ENCODE measurements at regions not wholly inside any gene's neighbourhood (a gene's known extent, or its start where the extent isn't known, plus 50 kb on each side); places are given as distances from the start of the nearest gene placed in this dataset.
"Not testable (repeated sequence)": the region's sequence is repeated elsewhere in the genome, so short reads cannot be mapped to it uniquely, and the experiment has no call there.

DNA sequence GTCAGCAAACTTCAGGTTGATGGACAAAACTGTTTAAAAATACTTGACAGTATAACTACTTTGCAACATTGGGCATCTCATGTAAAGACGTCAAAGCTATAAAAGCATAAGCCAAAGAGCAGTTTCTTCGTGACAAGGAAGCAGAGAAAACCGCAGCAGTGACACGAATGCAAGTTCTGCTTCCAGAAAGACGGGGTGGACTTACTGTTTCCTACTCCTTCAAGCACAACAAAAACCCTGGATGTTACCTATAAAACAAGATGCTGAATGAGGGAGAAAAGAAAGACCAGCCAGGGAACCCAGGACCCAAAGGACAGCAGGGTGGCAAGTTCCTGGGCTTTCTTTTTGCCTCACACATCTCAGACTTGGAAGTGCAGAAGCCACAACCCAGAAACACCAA, 98.0 kb downstream of the DLL1 start:
- no peak for DNase-seq

DNA sequence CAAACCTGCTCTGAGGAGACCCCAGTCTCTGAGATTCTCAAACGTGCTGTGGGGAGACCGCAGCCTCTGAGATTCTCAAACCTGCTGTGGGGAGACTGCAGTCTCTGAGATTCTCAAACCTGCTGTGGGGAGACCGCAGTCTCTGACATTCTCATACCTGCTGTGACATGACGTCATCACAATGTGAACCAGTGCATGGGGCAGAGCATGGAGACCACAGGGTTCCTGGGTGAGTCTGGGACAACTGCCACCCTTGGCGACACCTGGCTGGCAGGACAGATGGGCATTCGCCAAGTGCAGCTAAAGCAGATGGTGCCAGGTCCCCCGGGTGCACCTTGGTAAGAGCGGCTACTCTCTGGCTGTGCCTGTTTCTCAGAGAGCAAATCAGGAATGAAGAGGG, 98.8 kb downstream of the DLL1 start:
- not testable (repeated sequence) for DNase-seq

- no peak for DNase-seq
Observed at GRCh38 chr6:170190046-170190445, 100.8 kb downstream of the DLL1 start.

DNA sequence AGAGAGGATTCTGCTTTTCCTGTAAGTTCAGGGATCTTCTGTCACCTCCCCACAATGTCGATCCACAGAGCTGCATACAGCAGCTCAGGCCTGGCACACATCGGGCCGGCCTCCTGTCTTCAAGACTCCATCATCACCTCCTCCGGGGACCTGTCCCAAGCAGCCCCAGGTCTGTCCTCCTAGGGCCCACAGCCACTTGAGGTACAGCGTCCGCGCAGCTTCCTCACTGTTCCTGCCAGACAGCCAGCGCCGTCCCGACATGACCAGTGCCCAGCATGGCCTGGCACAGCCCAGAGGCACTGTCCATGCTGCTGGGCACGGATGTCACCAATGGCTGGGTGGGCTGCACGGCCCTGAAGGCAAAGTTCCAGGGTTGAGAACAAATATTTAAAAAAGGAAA, 101.6 kb downstream of the DLL1 start:
- DNase-seq: no peak

GRCh38 chr6:170188571-170189001, 102.3 kb downstream of the DLL1 start:
- DNase-seq: no peak

DNA sequence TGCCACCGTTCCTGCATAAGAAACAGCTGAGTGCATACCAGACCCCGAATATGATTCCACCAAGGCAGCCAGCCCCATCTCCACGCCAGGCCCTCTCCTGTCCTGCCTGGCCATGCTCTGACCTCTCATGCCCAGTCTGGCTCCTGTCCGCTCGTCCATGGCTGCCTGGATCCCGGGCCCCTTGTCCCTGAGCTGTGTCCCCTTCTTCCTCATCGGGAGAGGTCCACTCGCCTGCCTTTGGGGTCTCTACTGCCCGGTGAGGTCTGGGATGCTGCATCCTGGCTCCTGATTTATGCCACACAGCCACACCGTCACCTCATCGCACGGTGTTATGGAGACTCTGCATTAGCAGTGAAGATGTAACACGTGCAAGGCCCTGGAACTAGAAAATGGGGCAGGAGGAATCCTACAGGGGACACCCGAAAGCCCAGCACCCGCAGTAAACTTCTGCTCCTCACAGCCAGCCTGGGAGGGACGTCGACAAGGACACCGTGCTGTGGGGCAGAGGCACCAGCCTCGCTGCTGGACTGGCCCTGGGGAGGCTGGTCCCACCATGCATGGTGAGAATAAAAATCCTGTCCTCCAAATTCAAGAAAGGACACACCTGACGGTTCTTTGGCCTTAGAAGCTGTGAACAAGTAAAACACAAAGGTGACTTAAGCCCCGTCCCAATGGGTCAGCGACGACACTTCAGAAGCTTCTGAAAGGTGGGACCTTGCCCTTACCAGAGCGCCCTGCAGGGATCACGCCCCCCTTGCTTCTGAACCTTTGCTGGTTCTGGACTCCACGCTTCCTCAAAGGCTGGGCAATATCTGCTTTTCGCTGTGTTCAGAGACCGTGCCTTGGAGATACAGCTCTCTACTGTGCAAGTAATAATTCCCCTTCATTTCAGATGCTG, 103.0 kb downstream of the DLL1 start:
- DNase-seq: no peak

GRCh38 chr6:170186941-170187668, 103.8 kb downstream of the DLL1 start:
- no peak for DNase-seq

- DNase-seq: no peak
Observed at GRCh38 chr6:170186006-170186935, 104.6 kb downstream of the DLL1 start.

DNA sequence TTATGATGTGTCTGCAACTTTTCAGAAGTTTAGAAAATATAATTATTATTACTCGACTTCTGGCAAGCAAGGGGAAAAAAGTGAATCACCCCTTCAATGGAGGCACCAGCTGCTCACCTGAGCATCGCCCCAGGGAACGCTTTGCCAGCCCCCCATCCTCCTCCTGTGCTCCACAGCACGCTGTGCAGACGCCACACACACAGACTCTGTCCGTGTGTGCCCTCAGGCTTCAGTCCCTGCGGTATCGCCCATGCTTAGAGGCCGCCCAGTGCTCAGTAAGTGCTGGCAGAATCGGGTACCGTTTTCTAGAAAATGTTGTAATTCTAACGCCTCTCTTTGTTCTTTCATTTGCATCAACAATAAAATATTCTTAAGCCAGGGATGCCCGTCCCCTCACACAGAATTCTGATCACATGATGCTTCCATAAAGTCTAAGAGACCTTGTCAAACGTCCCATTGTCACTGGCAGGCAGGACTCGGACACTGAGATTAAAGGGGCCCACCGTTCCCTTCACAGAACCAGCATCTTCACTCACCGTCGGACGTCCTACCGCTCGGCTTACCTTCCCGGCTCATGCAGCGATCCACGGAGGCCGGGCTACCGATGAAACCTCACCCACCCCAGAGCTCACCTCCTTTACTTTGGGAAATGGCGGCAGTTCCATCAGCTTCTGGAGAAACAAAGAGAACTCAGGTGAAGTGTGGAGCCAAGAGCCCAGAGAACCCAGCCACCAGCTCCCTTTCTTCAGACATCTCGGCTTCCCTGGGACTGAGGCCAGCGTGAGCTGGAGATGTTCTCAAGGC, 105.5 kb downstream of the DLL1 start:
- no peak for DNase-seq

DNA sequence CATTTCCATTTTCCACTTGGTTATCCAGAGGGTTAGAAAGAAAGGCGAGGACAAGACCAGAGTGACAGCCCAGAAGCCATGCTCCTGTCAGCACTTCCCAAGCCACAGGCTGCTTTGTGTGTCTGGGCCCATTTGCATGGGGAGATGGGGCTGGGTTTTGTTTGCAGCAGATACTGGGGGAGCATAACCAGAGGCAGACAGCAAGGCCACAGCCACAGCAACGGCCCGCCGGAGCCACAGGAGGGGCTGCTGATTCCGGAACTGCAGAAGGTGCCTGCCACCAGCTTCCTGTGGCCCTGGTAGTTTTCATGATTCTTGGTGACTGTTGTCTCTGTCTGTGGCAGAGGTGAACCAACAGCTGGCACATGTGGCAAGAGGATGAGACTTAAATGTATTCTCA, 106.6 kb downstream of the DLL1 start:
- DNase-seq: peak in 1 of 2 donors; percentile 13

DNA sequence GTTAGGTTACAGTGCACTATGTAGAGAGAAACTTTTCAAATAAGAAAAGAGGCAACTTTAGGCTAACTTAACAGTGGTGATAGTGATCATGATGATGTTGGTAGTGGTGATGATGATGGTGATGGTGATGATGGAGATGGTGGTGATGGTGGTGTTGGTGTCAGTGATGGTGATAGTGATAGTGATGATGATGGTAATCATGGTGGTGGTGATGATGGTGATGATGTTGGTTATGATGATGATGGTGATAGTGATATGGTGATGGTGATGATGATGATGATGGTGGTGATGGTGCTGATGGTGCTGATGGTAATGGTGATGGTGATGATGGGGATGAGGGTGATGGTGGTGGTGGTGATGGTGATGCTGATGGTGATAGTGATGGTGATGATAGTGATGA, 107.4 kb downstream of the DLL1 start:
- DNase-seq: no peak

- no peak for DNase-seq
Observed at GRCh38 chr6:170182781-170183120, 108.1 kb downstream of the DLL1 start.

DNA sequence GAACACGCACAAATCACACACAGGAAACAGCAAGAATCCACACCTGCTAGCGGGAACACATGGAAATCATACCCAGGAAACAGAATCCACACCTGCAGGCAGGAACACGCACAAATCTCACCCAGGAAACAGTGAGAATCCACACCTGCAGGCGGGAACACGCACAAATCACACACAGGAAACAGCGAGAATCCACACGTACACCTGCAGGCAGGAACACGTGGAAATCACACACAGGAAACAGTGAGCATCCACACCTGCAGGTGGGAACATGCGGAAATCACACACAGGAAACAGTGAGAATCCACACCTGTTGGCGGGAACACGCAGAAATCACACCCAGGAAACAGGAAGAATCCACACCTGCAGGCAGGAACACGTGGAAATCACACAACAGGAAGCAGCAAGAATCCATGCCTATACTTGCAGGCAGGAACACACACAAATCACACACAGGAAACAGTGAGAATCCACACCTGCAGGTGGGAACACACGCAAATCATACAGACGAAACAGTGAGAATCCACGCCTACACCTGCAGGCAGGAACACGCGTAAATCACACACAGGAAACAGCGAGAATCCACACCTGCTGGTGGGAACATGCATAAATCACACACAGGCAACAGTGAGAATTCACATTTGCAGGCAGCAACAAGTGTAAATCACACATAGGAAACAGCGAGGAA, 108.6 kb downstream of the DLL1 start:
- no peak for DNase-seq

DNA sequence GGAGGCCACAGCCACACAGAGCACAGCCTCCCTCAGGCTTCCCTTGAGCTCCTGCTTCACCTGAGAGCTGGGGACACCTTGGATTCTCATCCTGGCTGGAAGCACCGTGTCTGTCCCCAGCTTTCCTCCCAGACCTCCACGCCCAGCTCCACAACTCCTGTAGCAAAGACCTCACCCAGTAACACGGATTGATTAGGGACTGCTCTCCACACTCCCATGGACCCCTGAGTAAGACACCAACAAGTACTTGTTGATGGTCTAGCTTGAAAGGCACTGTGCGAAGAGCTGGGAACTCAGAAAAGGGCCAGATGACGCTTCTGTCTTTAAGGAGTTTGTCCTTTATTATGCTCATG, 109.6 kb downstream of the DLL1 start:
- DNase-seq: no peak

DNA sequence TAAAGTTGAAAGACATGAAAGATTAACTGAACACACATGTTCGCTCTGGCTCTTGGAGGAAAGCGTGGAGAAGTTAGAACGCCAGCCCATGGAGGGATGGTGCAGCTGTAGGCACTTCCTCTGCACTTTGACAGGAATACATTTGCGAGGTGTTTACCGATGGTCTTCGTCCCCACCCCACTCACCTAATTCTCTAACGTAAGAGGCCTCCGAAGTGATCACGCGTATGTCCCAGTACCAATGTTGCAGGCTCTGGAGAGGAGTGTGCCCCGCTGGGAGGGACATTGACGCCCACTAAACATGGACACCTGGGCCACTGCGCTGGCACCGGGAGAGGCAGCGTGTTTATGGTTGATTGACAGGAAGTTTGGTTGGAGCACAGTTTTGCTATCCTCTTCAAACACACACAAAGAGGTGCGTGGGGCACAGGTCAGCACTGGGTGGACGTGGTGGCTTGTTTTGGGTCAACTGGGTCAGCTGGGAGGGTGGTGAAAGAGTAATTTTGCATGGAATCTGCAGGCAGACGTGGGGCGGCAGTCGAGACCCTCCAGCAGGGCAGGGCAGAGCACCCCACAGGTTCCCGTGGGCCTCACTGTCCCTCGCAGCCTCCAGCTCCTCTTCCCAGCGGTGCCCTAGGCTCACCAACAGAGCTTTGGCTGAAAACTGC, 110.1 kb downstream of the DLL1 start:
- DNase-seq: no peak

- no peak for DNase-seq
Observed at GRCh38 chr6:170179616-170180324, 111.1 kb downstream of the DLL1 start.

DNA sequence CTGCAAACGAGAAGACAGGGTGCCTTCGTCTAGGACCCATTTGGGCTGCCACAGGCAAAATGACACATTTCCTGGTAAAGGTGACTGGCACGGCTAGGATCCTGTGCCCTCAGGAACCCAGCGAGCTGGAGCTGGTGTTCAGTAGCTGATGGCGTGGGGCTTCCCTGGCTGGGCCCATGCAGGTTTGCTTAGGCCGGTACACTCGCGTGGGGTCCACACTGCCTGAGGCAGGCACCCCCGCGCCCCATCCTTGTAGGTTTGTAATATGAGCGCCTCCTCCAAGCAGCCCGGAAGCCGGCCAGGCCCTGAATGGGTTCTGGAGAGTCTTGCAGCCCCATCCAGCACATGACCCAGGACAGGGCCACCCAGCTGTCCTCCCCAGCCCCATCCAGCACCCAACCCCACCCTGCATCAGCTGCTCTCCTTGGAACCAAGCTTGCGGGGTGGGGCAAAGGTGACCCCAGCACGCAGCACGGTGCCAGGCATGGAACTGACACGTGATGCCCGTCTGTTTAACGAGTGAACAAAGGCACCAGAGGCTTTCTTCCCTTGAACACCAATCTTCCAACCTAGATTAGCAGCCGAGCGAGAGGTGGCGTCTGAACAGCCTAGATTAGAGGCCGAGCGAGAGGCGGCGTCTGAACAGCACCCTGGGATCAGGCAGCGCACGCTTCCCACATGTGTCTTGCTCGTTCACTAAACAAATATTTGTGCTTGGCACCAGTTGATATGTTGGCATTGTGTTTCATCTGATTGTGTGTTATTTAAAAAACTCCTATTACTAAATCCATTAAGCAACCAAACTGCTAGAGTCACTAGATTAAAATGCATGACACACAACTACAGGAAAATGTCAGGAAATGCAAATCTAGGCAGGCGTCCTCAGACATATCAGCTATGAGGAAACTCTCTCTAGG, 112.1 kb downstream of the DLL1 start:
- no peak for DNase-seq

GRCh38 chr6:170177772-170178560, 112.9 kb downstream of the DLL1 start:
- no peak for DNase-seq
